ENCODE measurements at regions not wholly inside any gene's neighbourhood (a gene's known extent, or its start where the extent isn't known, plus 50 kb on each side); places are given as distances from the start of the nearest gene placed in this dataset.

- TF ChIP-seq JUND (IDR thresholded peaks at IDR 0.05; ENCODE audit: low read depth) = no peak
- no peak for DNase-seq (ENCODE audit: low read depth in 1 of 2, low spot score in 1 of 2)
- in situ Hi-C loops (cut with HindIII; ENCODE audit: low pct_unique_long_range_greater_than_20kb, low sequenced_read_pairs) = no loop called here
Measured at GRCh38 chr1:218570456-218570855, 225.3 kb downstream of the TGFB2 start.

GRCh38 chr1:218571491-218571890, 226.4 kb downstream of the TGFB2 start:
- TF ChIP-seq JUND (IDR thresholded peaks at IDR 0.05; ENCODE audit: low read depth) = no peak
- in situ Hi-C loops (cut with HindIII; ENCODE audit: low pct_unique_long_range_greater_than_20kb, low sequenced_read_pairs) = no loop called here
- no peak for DNase-seq (ENCODE audit: low read depth in 1 of 2, low spot score in 1 of 2)

- no peak for TF ChIP-seq JUND (IDR thresholded peaks at IDR 0.05; ENCODE audit: low read depth)
- no peak for DNase-seq (ENCODE audit: low read depth in 1 of 2, low spot score in 1 of 2)
- in situ Hi-C loops (cut with HindIII; ENCODE audit: low pct_unique_long_range_greater_than_20kb, low sequenced_read_pairs) = no loop called here
Measured at GRCh38 chr1:218572050-218572449, 226.9 kb downstream of the TGFB2 start.

GRCh38 chr1:218573925-218574324, 228.8 kb downstream of the TGFB2 start:
- TF ChIP-seq JUND (IDR thresholded peaks at IDR 0.05; ENCODE audit: low read depth) = no peak
- no peak for DNase-seq (ENCODE audit: low read depth in 1 of 2, low spot score in 1 of 2)
- in situ Hi-C loops (cut with HindIII; ENCODE audit: low pct_unique_long_range_greater_than_20kb, low sequenced_read_pairs) = no loop called here

- no peak for TF ChIP-seq JUND (IDR thresholded peaks at IDR 0.05; ENCODE audit: low read depth)
- in situ Hi-C loops (cut with HindIII; ENCODE audit: low pct_unique_long_range_greater_than_20kb, low sequenced_read_pairs) = no loop called here
- DNase-seq (ENCODE audit: low read depth in 1 of 2, low spot score in 1 of 2) = no peak
Measured at GRCh38 chr1:218575079-218575478, 229.9 kb downstream of the TGFB2 start.

- no peak for TF ChIP-seq JUND (IDR thresholded peaks at IDR 0.05; ENCODE audit: low read depth)
- in situ Hi-C loops (cut with HindIII; ENCODE audit: low pct_unique_long_range_greater_than_20kb, low sequenced_read_pairs) = no loop called here
- no peak for DNase-seq (ENCODE audit: low read depth in 1 of 2, low spot score in 1 of 2)
Measured at GRCh38 chr1:218575856-218576255, 230.7 kb downstream of the TGFB2 start.

- no peak for TF ChIP-seq JUND (IDR thresholded peaks at IDR 0.05; ENCODE audit: low read depth)
- in situ Hi-C loops (cut with HindIII; ENCODE audit: low pct_unique_long_range_greater_than_20kb, low sequenced_read_pairs) = no loop called here
- DNase-seq (ENCODE audit: low read depth in 1 of 2, low spot score in 1 of 2) = no peak
Measured at GRCh38 chr1:218582646-218583045, 237.5 kb downstream of the TGFB2 start.

GRCh38 chr1:218584418-218585155, 239.5 kb downstream of the TGFB2 start:
- no peak for DNase-seq (ENCODE audit: low read depth in 1 of 2, low spot score in 1 of 2)
- no peak for TF ChIP-seq JUND (IDR thresholded peaks at IDR 0.05; ENCODE audit: low read depth)
- in situ Hi-C loops (cut with HindIII; ENCODE audit: low pct_unique_long_range_greater_than_20kb, low sequenced_read_pairs) = no loop called here

- no peak for DNase-seq (ENCODE audit: low read depth in 1 of 2, low spot score in 1 of 2)
- no peak for TF ChIP-seq JUND (IDR thresholded peaks at IDR 0.05; ENCODE audit: low read depth)
- in situ Hi-C loops (cut with HindIII; ENCODE audit: low pct_unique_long_range_greater_than_20kb, low sequenced_read_pairs) = no loop called here
Measured at GRCh38 chr1:218585511-218586184, 240.5 kb downstream of the TGFB2 start.

GRCh38 chr1:218587900-218588299, 242.8 kb downstream of the TGFB2 start:
- TF ChIP-seq JUND (IDR thresholded peaks at IDR 0.05; ENCODE audit: low read depth) = no peak
- in situ Hi-C loops (cut with HindIII; ENCODE audit: low pct_unique_long_range_greater_than_20kb, low sequenced_read_pairs) = no loop called here
- no peak for DNase-seq (ENCODE audit: low read depth in 1 of 2, low spot score in 1 of 2)

GRCh38 chr1:218588540-218589172, 243.5 kb downstream of the TGFB2 start:
- no peak for TF ChIP-seq JUND (IDR thresholded peaks at IDR 0.05; ENCODE audit: low read depth)
- DNase-seq (ENCODE audit: low read depth in 1 of 2, low spot score in 1 of 2) = no peak
- in situ Hi-C loops (cut with HindIII; ENCODE audit: low pct_unique_long_range_greater_than_20kb, low sequenced_read_pairs) = no loop called here

GRCh38 chr1:218589487-218589886, 244.4 kb downstream of the TGFB2 start:
- no peak for DNase-seq (ENCODE audit: low read depth in 1 of 2, low spot score in 1 of 2)
- no peak for TF ChIP-seq JUND (IDR thresholded peaks at IDR 0.05; ENCODE audit: low read depth)
- in situ Hi-C loops (cut with HindIII; ENCODE audit: low pct_unique_long_range_greater_than_20kb, low sequenced_read_pairs) = no loop called here

GRCh38 chr1:218591966-218592365, 246.8 kb downstream of the TGFB2 start:
- no peak for TF ChIP-seq JUND (IDR thresholded peaks at IDR 0.05; ENCODE audit: low read depth)

More at GRCh38 chr1:218591966-218592365, 246.8 kb downstream of the TGFB2 start:
- DNase-seq (ENCODE audit: low read depth in 1 of 2, low spot score in 1 of 2) = no peak
- in situ Hi-C loops (cut with HindIII; ENCODE audit: low pct_unique_long_range_greater_than_20kb, low sequenced_read_pairs) = no loop called here
